Panc1 (cell line): ENCODE measurements at regions not wholly inside any gene's neighbourhood (a gene's known extent, or its start where the extent isn't known, plus 50 kb on each side); places are given as distances from the start of the nearest gene placed in this dataset.

ENCODE experiments used
- POLR2AphosphoS5 ChIP-seq: IDR thresholded peaks from 2 replicates; pipeline ENCODE4 v1.6.1; 2012; ENCODE audit warnings: mild to moderate bottlenecking, low read depth, low read length, moderate library complexity
- TCF7L2 ChIP-seq: IDR thresholded peaks from 2 replicates; pipeline ENCODE4 v1.6.1; 2011; ENCODE audit warnings: mild to moderate bottlenecking, low read depth, low read length, inconsistent platforms
- TF ChIP-seq, protein P1 (sequence below): fragments of 450-650 bp; IDR thresholded peaks from 2 replicates; pipeline ENCODE4 v1.5.1; 2017; ENCODE audit warnings: mild to moderate bottlenecking
- TF ChIP-seq, protein P2 (sequence below), 2 experiments: IDR thresholded peaks; 2 replicates each; pipeline ENCODE4 v1.6.1; 2011 to 2012; ENCODE audit warnings: low read depth in 2 of 2, control low read depth in 1 of 2, low read length in 1 of 2, mild to moderate bottlenecking in 1 of 2, moderate library complexity in 1 of 2; ENCODE audit not compliant: insufficient read depth in 1 of 2

DNA sequence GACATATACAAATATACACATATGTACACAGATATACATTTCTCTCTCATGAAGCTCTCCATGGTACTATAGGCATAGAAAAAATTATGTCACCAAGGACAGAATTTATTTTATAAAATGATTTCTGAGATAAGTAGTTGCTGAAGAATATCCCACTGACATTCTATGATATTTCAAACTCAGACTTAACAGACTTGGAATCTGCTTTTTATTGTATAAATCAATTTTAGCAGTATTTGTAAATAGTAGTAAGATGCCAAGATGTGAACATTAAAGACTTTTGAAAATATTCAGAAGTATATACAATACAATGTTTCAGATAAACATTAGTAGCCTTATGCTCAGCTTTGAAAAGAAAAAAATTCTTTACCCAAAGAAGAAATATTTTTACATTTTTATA lies 107.4 kb upstream of the ARGLU1 start:
- TF ChIP-seq, protein P1, sequence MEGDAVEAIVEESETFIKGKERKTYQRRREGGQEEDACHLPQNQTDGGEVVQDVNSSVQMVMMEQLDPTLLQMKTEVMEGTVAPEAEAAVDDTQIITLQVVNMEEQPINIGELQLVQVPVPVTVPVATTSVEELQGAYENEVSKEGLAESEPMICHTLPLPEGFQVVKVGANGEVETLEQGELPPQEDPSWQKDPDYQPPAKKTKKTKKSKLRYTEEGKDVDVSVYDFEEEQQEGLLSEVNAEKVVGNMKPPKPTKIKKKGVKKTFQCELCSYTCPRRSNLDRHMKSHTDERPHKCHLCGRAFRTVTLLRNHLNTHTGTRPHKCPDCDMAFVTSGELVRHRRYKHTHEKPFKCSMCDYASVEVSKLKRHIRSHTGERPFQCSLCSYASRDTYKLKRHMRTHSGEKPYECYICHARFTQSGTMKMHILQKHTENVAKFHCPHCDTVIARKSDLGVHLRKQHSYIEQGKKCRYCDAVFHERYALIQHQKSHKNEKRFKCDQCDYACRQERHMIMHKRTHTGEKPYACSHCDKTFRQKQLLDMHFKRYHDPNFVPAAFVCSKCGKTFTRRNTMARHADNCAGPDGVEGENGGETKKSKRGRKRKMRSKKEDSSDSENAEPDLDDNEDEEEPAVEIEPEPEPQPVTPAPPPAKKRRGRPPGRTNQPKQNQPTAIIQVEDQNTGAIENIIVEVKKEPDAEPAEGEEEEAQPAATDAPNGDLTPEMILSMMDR, result no peak
- TF ChIP-seq POLR2AphosphoS5, result no peak
- TF ChIP-seq, protein P2, sequence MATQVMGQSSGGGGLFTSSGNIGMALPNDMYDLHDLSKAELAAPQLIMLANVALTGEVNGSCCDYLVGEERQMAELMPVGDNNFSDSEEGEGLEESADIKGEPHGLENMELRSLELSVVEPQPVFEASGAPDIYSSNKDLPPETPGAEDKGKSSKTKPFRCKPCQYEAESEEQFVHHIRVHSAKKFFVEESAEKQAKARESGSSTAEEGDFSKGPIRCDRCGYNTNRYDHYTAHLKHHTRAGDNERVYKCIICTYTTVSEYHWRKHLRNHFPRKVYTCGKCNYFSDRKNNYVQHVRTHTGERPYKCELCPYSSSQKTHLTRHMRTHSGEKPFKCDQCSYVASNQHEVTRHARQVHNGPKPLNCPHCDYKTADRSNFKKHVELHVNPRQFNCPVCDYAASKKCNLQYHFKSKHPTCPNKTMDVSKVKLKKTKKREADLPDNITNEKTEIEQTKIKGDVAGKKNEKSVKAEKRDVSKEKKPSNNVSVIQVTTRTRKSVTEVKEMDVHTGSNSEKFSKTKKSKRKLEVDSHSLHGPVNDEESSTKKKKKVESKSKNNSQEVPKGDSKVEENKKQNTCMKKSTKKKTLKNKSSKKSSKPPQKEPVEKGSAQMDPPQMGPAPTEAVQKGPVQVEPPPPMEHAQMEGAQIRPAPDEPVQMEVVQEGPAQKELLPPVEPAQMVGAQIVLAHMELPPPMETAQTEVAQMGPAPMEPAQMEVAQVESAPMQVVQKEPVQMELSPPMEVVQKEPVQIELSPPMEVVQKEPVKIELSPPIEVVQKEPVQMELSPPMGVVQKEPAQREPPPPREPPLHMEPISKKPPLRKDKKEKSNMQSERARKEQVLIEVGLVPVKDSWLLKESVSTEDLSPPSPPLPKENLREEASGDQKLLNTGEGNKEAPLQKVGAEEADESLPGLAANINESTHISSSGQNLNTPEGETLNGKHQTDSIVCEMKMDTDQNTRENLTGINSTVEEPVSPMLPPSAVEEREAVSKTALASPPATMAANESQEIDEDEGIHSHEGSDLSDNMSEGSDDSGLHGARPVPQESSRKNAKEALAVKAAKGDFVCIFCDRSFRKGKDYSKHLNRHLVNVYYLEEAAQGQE (IDR thresholded peaks at IDR 0.05; ENCODE audit: insufficient read depth in 1 of 2, low read depth in 2 of 2, low read length in 1 of 2), result no peak
- no peak for TF ChIP-seq TCF7L2
